OCI-M1 (cell line): ENCODE measurements at regions not wholly inside any gene's neighbourhood (a gene's known extent, or its start where the extent isn't known, plus 50 kb on each side); places are given as distances from the start of the nearest gene placed in this dataset.

Experiments used
- DNase-seq: peaks from one replicate; lab custom pipeline; 2025; lab: John Stamatoyannopoulos, UW

GRCh38 chr14:61625165-61625564 lies 70.1 kb upstream of the HIF1A start:
- no peak for DNase-seq

- no peak for DNase-seq
These were observed 67.7 kb upstream of the HIF1A start for GRCh38 chr14:61627612-61628011.

GRCh38 chr14:61628016-61628725 lies 67.1 kb upstream of the HIF1A start:
- no peak for DNase-seq

GRCh38 chr14:61630399-61631044 lies 64.8 kb upstream of the HIF1A start:
- DNase-seq, result no peak

- DNase-seq, result no peak
These were observed 64.1 kb upstream of the HIF1A start for GRCh38 chr14:61631045-61631687.

DNA sequence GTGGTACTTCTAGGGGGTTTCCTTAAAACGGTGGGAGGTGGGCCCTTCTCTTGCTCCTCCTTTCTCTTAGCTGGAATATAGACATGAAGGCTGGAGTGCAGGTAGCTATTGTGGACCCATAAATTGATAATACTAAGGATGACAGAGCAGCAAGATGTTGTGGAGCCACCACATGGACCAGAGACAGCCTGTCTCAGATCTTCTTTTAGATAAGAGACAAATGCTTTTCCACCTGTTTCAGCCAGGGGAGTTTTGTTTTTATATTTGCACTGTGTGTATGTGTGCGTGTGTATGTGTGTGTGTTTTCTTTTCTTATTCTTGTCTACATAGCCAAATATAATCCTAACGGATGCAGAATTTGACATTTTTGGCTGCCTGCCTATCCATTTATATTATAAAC lies 62.9 kb upstream of the HIF1A start:
- DNase-seq, result no peak

GRCh38 chr14:61632807-61633206 lies 62.5 kb upstream of the HIF1A start:
- DNase-seq, result no peak

DNA sequence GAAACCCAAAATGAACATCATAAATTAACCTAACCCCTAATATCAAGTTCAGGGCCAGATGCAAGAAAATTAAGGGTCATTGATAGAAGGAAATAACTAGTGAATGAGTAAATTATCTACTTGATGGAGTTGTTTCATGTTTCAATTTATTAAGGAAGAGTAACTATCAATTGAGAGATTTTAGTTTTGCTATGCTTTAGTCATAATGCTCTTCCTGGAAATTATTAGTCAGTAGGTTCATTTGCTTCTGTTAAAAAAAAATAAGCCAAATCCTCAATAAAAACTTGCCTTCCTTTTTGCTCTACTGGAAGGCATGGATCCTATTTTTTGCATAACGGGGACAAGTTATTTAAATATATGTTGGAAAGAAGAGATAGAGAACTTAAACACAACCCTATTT lies 59.0 kb upstream of the HIF1A start:
- no peak for DNase-seq

- no peak for DNase-seq
These were observed 58.5 kb upstream of the HIF1A start for GRCh38 chr14:61636779-61637178.

GRCh38 chr14:61638595-61639387 lies 56.5 kb upstream of the HIF1A start:
- no peak for DNase-seq

DNA sequence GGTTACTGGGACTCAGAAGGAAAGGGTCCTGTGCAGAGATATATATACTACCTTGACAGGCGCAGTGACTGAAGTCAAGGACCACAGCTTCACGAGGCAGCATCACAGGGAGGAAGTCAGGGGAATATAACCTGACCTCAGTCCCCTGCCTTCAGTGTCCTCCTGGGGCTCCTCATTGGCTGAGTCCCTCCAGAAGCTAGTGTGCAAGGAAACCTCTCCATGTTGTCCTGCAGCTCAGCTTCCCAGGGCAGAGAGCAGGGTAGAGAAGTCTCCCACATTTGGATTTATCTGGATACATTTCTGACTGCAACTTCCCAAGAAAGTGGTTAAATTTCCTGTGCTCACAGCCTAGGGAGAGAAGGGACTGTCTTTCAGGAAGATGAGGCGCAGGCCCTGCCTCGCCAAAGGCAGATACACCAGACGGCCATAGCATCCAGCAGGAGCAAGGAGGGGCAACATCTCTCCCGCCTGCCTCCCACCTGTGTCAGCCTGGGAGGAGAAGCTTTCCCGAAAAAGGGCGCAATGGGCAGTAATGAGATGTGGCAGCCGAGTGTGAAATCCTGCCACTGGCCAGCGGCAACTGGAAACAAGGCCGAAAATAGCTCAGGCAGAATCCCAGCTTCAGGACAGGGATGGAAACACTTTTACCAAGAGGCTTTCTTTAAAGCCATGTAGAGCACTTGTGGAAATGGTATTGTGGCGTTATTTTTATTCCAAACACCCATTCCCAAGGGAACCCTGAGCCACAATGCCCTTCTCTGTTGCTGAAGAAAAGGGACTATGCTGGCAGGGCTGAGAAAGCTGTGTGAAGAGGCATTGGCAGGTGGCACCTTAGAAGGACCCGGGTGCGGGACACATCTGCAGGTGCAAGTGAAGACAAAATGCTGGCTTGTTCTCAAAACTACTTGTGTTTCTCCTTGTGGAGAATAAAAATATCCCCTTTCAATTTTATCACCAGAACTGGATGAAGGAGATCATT lies 54.9 kb upstream of the HIF1A start:
- no peak for DNase-seq

DNA sequence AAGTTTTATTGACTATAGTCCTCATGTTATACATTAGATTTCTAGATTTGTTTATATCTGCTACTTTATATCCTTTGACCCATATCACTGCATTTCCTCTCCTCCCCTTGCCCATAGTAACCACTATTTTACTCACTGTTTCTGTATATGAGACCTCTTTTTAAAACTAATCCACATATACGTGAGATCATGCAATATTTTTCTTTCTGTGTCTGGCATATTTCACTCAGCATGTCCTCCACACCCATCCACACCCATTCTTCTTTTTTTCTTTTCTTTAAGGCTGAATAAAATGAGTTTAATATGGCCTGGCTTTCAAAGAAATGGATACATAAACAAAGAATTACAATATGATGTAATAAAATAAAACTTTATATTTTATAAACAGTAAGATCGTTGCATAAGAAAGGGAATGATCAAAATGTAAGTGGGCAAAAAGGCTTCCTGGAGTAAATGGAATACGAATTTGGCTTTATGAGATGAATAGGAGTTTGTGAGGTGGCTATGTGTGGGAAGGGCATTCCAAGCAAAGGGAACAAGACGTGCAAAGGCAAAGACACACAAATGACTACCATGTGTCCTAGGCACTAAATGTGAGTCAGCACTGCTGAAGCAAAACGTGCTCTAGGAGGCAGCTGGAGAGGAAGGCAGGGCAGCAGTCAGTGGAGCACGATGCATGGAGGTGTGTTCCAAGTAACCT lies 53.2 kb upstream of the HIF1A start:
- DNase-seq, result no peak

- DNase-seq, result no peak
These were observed 52.7 kb upstream of the HIF1A start for GRCh38 chr14:61642614-61642982.

DNA sequence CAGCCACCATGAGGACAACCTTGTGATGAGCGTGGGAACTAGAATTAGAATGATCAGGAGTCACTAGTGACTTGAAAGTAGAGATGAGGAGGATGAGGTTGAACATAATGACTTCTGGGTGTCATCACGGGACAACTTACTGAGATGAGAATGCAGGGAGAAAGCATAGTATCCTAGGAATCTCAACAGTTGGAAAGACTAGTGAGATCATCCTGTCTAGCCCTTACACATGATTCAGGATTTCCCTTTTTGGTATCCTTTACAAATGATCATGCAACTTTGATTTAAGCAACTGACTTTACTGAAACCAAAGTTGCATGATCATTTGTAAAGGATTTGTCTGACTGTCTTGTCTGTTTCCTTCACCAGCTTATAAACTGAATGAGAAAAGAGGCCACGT lies 51.8 kb upstream of the HIF1A start:
- no peak for DNase-seq

GRCh38 chr14:61644175-61644574 lies 51.1 kb upstream of the HIF1A start:
- no peak for DNase-seq

DNA sequence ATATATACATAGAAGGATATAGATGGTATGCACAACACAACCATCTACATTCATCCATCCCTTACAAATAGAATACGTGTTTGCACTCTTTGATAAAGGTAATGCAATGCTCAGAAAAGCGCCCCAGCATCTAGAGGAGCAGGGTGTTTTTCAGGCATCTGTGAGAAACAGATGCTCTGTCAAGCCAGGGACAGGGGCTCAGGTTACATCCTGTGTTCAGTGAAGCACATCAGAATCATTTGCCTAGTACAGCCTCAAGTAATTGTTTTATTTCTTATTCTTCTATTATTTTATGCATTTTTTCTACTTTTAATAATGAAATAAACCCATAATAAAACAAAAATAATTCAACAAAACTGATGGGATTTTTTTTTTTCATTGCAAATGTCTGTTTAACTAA lies 50.5 kb upstream of the HIF1A start:
- no peak for DNase-seq

GRCh38 chr14:61645247-61645646 lies 50.1 kb upstream of the HIF1A start:
- DNase-seq, result no peak
